HG03457 (cell line): ENCODE measurements at regions not wholly inside any gene's neighbourhood (a gene's known extent, or its start where the extent isn't known, plus 50 kb on each side); places are given as distances from the start of the nearest gene placed in this dataset.

Experiments
- ATAC-seq: cut with Tn5 transposase; IDR thresholded peaks from one replicate; pipeline ENCODE4 v1.9.1; 2021; ENCODE audit warnings: moderate number of reproducible peaks; ENCODE audit not compliant: unreplicated experiment

- ATAC-seq: peak; percentile 21
Measured at GRCh38 chr1:149841597-149842238, 57.6 kb upstream of the BOLA1 start.

- peak; percentile 39 for ATAC-seq
Measured at GRCh38 chr1:149842458-149843064, 56.8 kb upstream of the BOLA1 start.

GRCh38 chr1:149843431-149844041 is 55.8 kb upstream of the BOLA1 start:
- no peak for ATAC-seq

- no peak for ATAC-seq
Measured at GRCh38 chr1:149844101-149844500, 55.3 kb upstream of the BOLA1 start.

GRCh38 chr1:149844650-149845255 is 54.6 kb upstream of the BOLA1 start:
- no peak for ATAC-seq

GRCh38 chr1:149845416-149845815 is 54.0 kb upstream of the BOLA1 start:
- ATAC-seq: no peak

- no peak for ATAC-seq
Measured at GRCh38 chr1:149846042-149846441, 53.3 kb upstream of the BOLA1 start.

- no peak for ATAC-seq
Measured at GRCh38 chr1:149846593-149847466, 52.5 kb upstream of the BOLA1 start.

- ATAC-seq: no peak
Measured at GRCh38 chr1:149848340-149849110, 50.8 kb upstream of the BOLA1 start.

- ATAC-seq: no peak
Measured at GRCh38 chr1:149849111-149849946, 50.0 kb upstream of the BOLA1 start.
